ENCODE measurements at regions not wholly inside any gene's neighbourhood (a gene's known extent, or its start where the extent isn't known, plus 50 kb on each side); places are given as distances from the start of the nearest gene placed in this dataset.

- TF ChIP-seq POLR2A (IDR thresholded peaks at IDR 0.05), result no peak
- TF ChIP-seq CTCF (IDR thresholded peaks at IDR 0.05), result no peak
- no peak for TF ChIP-seq POLR2AphosphoS5 (IDR thresholded peaks at IDR 0.05)
Observed at GRCh38 chr3:192068464-192069254, 607.7 kb downstream of the PYDC2 start.

Data from transverse colon (tissue), 4 donors.